Right hindlimb (tissue), 1 donor: ENCODE measurements at regions not wholly inside any gene's neighbourhood (a gene's known extent, or its start where the extent isn't known, plus 50 kb on each side); places are given as distances from the start of the nearest gene placed in this dataset.
A peak's percentile ranks its signal among the peaks of the same experiment; 100 is the strongest.

ENCODE experiments used
- DNase-seq: peaks from one replicate; pipeline ENCODE4 v3.0.0-alpha.2; 2018

- DNase-seq = no peak
Measured at GRCh38 chr12:125593269-125593668, 528.0 kb downstream of the AACS start.

- DNase-seq = no peak
Measured at GRCh38 chr12:125604976-125605375, 539.7 kb downstream of the AACS start.

GRCh38 chr12:125606312-125606711, 541.1 kb downstream of the AACS start:
- no peak for DNase-seq

- no peak for DNase-seq
Measured at GRCh38 chr12:125610292-125610691, 545.1 kb downstream of the AACS start.

- no peak for DNase-seq
Measured at GRCh38 chr12:125610971-125611370, 545.7 kb downstream of the AACS start.

- DNase-seq = no peak
Measured at GRCh38 chr12:125614058-125614457, 548.8 kb downstream of the AACS start.

GRCh38 chr12:125619723-125620122, 554.5 kb downstream of the AACS start:
- no peak for DNase-seq

GRCh38 chr12:125633686-125634085, 568.5 kb downstream of the AACS start:
- no peak for DNase-seq

- no peak for DNase-seq
Measured at GRCh38 chr12:125634813-125635212, 569.6 kb downstream of the AACS start.

GRCh38 chr12:125639826-125640225, 574.6 kb downstream of the AACS start:
- no peak for DNase-seq

GRCh38 chr12:125643055-125643454, 577.8 kb downstream of the AACS start:
- no peak for DNase-seq

GRCh38 chr12:125645724-125646123, 580.5 kb downstream of the AACS start:
- DNase-seq = no peak

GRCh38 chr12:125650587-125650986, 585.4 kb downstream of the AACS start:
- DNase-seq = no peak

- DNase-seq = no peak
Measured at GRCh38 chr12:125651625-125652024, 586.4 kb downstream of the AACS start.

- no peak for DNase-seq
Measured at GRCh38 chr12:125652681-125653080, 587.4 kb downstream of the AACS start.

GRCh38 chr12:125657681-125658080, 592.4 kb downstream of the AACS start:
- no peak for DNase-seq

- DNase-seq = no peak
Measured at GRCh38 chr12:125674554-125675338, 609.5 kb downstream of the AACS start.

- DNase-seq = no peak
Measured at GRCh38 chr12:125676366-125676765, 611.1 kb downstream of the AACS start.

- DNase-seq = no peak
Measured at GRCh38 chr12:125677829-125678228, 612.6 kb downstream of the AACS start.

GRCh38 chr12:125678589-125678993, 613.4 kb downstream of the AACS start:
- DNase-seq = no peak

GRCh38 chr12:125683748-125684381, 618.6 kb downstream of the AACS start:
- DNase-seq = no peak

GRCh38 chr12:125684968-125685790, 619.9 kb downstream of the AACS start:
- DNase-seq = no peak

- DNase-seq = peak; percentile 30
Measured at GRCh38 chr12:125685915-125686314, 620.7 kb downstream of the AACS start.

- no peak for DNase-seq
Measured at GRCh38 chr12:125687403-125687802, 622.2 kb downstream of the AACS start.
